Tongue (tissue), 1 donor: ENCODE measurements at regions not wholly inside any gene's neighbourhood (a gene's known extent, or its start where the extent isn't known, plus 50 kb on each side); places are given as distances from the start of the nearest gene placed in this dataset.

Source experiments
- DNase-seq: peaks from one replicate; pipeline ENCODE4 v3.0.0-alpha.2; 2015

- DNase-seq: no peak
Measured at GRCh38 chr11:15884777-15885540, 471.4 kb downstream of the SOX6 start.

- DNase-seq: no peak
Measured at GRCh38 chr11:15885854-15886253, 470.5 kb downstream of the SOX6 start.

DNA sequence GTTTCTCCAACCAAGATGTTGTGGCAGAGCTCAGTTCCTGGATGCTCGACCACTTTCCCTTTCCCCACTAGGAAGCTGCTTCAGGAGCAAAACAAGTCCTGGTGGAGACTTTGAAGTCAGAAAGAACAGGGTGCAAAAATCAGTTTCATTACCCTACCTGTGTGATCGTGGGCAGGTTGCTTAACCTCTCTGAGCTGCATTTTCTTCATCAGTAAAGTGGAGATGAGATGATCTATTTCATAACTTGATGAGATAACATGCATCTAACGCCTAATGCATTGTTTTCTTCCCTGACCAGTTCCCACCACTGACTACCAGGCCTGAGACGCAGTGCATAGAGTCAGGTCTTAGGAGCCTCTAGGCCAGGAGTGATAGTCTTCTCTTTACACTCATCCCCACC is 470.0 kb downstream of the SOX6 start:
- DNase-seq: no peak

GRCh38 chr11:15886866-15887265 is 469.5 kb downstream of the SOX6 start:
- DNase-seq: no peak

- peak; percentile 31 for DNase-seq
Measured at GRCh38 chr11:15888556-15889345, 467.6 kb downstream of the SOX6 start.

DNA sequence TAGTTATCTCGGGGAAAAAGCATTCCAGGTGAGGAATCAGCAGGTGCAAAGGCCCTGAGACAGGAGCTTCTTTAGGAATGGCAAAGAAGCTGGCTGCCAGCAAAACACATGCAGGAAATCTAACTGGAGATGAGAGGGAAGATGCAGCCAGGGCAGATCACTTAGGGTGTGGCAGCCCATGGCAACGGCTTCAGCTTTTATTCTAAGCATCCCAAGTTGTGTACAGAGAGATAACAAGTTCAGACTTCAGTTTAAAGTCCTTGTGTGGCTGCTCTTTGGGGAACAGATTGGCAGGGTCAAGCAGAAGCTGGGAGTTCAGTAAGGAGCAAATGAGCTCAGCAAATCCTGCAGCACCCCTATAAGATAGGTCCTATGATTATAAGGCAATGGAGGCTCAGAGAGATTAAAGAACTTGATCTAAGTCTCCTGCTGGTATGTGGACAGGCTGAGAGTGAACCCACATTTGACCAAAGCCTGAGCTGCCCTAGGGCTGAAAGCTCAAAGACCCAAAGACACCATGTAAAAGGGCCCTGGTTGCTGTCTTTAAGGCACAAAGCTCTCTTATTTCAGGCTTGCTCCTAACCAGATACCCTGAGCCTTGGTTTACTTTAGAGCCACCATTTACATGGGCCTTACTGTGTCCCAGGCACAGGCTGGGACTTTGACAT is 466.8 kb downstream of the SOX6 start:
- no peak for DNase-seq

DNA sequence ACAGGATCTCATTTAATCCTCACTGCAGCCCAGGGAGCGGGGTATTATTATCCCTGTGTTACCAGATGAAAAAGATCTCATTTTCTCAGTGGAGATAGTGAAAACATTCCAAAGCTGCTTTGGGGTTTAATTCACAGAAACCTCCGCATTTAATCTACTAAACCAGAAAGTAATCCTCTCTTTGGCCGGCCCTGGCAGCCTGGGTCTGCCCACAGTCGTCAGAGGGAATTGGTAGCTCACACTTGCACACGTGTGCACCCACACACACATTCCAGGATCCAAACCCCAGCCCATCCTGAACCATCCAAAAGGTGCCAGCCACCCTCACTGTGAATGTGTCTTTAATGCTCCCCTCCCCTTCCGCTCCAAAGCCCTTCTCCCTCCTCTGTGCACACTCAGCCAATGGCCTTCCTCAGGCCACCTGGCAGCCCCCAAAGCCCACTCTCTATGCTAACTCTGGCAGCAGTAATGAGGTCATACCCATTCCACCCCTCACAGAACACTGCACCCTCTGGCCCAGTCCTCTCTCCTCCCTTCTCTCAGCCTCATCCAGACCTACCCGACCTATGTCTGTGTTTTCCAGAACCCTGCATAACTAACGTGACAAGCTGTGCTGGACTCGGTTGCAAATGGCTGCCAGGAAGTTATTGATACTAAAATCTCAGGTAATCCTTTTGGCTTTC is 466.2 kb downstream of the SOX6 start:
- peak; percentile 46 for DNase-seq

GRCh38 chr11:15893080-15893492 is 463.3 kb downstream of the SOX6 start:
- peak; percentile 53 for DNase-seq

- DNase-seq: peak; percentile 49
Measured at GRCh38 chr11:15896026-15896425, 460.3 kb downstream of the SOX6 start.

GRCh38 chr11:15896530-15896929 is 459.8 kb downstream of the SOX6 start:
- peak; percentile 76 for DNase-seq

DNA sequence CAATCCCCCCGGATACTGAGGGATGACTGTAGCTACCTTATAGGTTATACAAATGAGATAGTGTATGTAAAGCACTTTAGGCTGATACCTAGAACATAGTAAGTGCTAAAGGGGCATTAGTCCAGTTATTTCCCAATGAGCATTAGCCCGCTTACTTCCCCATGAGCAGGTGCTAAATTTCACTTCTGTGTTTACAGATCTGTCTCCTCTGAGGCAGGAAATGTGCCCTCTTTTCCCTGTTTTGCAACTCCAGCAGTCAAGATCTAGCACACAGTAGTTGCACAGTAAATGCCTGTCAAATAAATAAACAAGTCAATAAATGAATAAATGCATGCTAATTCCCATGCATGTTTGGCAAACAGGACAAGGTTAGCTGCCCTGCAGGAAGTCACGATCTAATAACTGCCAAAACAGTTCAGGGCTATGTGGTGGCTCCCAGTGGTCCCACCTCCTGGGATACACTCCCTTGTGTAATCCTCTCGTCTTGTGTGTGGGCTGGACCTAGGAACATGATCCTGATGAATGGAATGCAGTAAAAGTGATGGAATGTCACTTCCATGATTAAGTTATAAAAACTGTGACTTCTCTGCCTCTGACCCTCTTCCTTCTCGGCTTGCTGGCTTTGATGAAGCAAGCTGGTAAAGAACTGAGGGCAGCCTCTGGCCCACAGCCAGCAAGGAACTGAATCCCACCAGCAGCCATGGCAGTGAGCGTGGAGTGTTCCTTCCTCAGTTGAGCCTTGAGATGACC is 459.0 kb downstream of the SOX6 start:
- DNase-seq: peak; percentile 51

DNA sequence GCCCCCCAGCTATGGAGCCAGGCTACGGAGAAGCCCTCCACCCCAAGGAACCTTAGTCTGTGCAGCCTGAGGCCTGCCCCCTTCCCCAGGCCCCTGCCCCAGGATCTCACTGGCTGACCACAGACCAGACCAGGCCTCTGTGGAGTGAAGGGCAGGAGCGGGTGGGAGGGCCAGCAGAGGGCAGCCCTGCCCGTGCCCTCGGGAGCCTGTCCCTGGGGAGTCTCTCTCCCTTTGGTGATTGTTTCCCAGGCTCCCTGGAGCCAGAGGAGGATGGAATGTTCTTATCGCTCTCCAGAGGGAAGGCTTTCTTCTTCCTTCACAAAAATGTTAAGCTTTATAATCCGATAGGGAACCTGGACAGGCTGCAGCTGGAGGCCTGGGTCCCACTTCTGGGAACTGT is 455.3 kb downstream of the SOX6 start:
- DNase-seq: no peak

DNA sequence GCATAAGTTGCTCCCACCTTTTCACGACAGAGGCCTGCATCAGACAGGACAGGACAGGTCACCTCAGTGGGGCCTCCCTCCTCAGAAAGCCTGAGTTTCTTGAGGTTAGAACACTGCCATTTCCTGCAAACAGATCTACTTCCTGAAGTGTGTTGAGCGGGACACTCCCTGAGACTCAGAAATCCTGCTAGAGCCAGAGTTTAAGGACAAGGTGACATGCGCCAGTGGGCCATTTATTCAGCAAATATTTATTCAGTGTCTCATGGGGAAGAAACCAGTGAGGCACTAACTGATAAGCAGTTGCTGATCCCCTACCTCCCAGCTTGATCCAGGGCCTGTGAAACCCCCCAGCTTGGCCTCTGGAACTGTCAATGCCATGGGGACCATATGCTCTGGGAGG is 454.6 kb downstream of the SOX6 start:
- no peak for DNase-seq

- no peak for DNase-seq
Measured at GRCh38 chr11:15903246-15903645, 453.1 kb downstream of the SOX6 start.

- DNase-seq: no peak
Measured at GRCh38 chr11:15905366-15906104, 450.8 kb downstream of the SOX6 start.

GRCh38 chr11:15906481-15907035 is 449.8 kb downstream of the SOX6 start:
- no peak for DNase-seq

GRCh38 chr11:15907806-15908205 is 448.5 kb downstream of the SOX6 start:
- DNase-seq: no peak

- DNase-seq: no peak
Measured at GRCh38 chr11:15909937-15910598, 446.3 kb downstream of the SOX6 start.

GRCh38 chr11:15910761-15911160 is 445.6 kb downstream of the SOX6 start:
- DNase-seq: no peak

DNA sequence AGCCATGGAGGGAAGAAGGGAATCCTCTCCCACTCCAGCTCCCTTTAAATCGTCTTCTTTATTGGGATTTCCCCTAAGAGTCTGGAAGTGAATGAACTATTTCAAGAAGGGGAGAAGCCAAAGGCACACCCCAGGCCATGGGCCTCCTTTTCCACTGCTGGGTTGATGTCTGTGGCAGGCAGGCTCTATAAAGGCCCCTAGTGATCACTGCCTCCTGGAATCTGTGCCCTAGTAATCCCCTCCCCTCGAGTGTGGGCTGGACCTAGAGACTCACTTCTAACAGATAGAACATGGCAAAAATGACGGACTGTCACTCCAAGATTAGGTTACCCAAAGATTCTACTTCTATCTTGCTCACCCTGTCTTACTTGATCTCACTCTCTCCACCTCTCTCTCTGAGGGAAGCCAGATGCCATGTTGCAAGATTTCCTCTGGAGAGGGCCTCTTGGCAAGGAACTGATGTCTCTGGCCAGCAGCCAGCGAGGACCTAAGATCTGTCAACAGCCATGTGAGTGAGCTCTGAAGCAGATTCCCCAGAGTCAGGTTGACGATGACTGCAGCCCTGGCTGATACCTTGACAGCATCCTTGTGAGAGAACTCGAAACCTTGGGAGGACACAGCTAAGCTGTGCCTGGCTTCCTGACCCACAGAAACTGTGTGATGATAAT is 444.8 kb downstream of the SOX6 start:
- DNase-seq: peak; percentile 82
